Suprapubic skin (tissue), 4 donors: ENCODE measurements at regions not wholly inside any gene's neighbourhood (a gene's known extent, or its start where the extent isn't known, plus 50 kb on each side); places are given as distances from the start of the nearest gene placed in this dataset.

Experiments
- DNase-seq, 2 donors: peaks; one replicate each; pipeline ENCODE4 v3.0.0-alpha.2; 2019; ENCODE audit warnings: low spot score in 2 of 2
- H3K27ac ChIP-seq: fragments of 200-600 bp; sonication (generic); one replicate; pipeline ENCODE4 v1.5.1; 2019
- H3K27me3 ChIP-seq: fragments of 200-600 bp; sonication (generic); one replicate; pipeline ENCODE4 v1.5.1; 2019
- H3K36me3 ChIP-seq: fragments of 200-600 bp; sonication (generic); one replicate; pipeline ENCODE4 v1.5.1; 2019
- H3K4me1 ChIP-seq: fragments of 200-600 bp; sonication (generic); one replicate; pipeline ENCODE4 v1.5.1; 2019
- H3K4me3 ChIP-seq: fragments of 200-600 bp; sonication (generic); one replicate; pipeline ENCODE4 v1.5.1; 2019; ENCODE audit warnings: mild to moderate bottlenecking
- H3K9me3 ChIP-seq: fragments of 200-600 bp; sonication (generic); one replicate; pipeline ENCODE4 v1.5.1; 2019
- EP300 ChIP-seq: sonication (generic); formaldehyde crosslinking; IDR thresholded peaks from one replicate; pipeline ENCODE4 v1.6.1; 2017; ENCODE audit warnings: antibody characterized with exemption
- POLR2A ChIP-seq, 2 donors: fragments of 450-650 bp; IDR thresholded peaks; one replicate each; pipeline ENCODE4 v1.6.1; 2017; ENCODE audit warnings: antibody characterized with exemption in 2 of 2, mild to moderate bottlenecking in 2 of 2, moderate library complexity in 2 of 2
- POLR2AphosphoS5 ChIP-seq, 3 donors: sonication (generic); formaldehyde crosslinking; IDR thresholded peaks; one replicate each; pipeline ENCODE4 v1.6.1; 2017; ENCODE audit warnings: antibody characterized with exemption in 3 of 3
- WGBS: methylation state at CpG from one replicate; pipeline ENCODE4 v1.1.5; 2018; 5-methylcytosine and 5-hydroxymethylcytosine counted together
- TF ChIP-seq, protein P1 (sequence below), 2 donors: fragments of 200-600 bp in 1 of 2; fragments of 450-650 bp in 1 of 2; sonication (generic) in 1 of 2; IDR thresholded peaks; one replicate each; pipeline ENCODE4 v1.5.1; 2016 to 2019; ENCODE audit warnings: antibody characterized with exemption in 2 of 2, mild to moderate bottlenecking in 1 of 2, moderate library complexity in 1 of 2

DNA sequence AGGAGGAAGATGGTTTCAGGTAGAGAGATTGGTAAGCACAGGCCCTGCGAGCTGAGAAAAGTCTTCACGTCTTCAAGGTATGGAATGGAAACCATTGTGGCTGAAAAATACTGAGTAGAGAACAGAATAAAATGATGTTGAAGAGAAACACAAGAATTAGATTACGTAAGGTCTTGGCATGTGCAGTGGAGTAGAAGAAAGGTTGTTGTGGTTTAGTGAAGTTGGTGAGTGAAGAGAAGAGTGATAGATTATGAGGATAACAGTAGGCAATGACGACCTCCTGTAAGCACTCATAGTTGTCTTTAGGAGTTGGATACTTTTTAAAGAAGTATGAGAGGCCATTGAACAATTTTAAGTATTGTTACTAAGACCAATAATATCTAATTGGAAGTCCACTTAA lies 642.6 kb downstream of the PCDH7 start:
- no peak for DNase-seq
- H3K27me3 ChIP-seq, result no peaks in the 10 kb centered on the region
- TF ChIP-seq EP300 (no peak), POLR2A (IDR thresholded peaks at IDR 0.05) (no peak), POLR2AphosphoS5 (IDR thresholded peaks at IDR 0.05) (no peak)
- H3K27ac ChIP-seq, result no peak overlapping the region
- no peaks in the 10 kb centered on the region for H3K9me3 ChIP-seq
- H3K4me3 ChIP-seq, result no peak overlapping the region
- no peaks in the 10 kb centered on the region for H3K4me1 ChIP-seq
- WGBS, result 80% methylated on average over 4 of the region's 4 CpGs
- H3K36me3 ChIP-seq, result no peaks in the 10 kb centered on the region

DNA sequence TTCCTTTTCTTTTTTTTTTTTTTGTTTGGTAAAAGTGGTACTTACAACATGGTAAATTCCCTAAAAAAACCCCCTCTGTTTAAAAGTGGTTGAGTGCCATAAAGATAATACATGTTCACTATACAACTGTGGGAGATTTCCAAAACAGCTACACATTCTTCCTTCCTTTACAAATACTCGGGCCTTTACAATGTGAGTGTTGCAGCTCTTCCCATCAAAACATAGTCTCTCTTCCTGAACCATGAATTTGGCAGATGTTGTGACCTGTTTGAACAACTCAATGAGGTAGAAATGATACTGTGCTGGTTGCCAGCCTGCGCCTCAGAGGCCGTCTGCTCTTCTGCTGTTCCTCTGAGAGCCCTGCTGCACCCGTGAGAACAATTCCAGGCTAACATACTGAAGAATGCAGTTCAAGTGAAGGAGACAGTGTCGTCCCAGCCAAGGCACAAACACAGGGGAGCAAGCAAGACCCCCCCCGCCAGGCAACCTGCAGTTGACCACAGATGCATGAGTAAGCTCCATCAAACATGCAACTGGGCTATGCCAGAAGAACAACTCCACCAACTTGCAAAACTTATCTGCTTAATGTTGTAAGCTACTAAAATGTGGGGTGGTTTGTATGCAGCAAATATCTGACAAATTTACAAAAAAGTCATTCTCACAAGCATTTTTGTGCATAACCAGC lies 645.0 kb downstream of the PCDH7 start:
- WGBS, result 87% methylated on average over 6 of the region's 6 CpGs

DNA sequence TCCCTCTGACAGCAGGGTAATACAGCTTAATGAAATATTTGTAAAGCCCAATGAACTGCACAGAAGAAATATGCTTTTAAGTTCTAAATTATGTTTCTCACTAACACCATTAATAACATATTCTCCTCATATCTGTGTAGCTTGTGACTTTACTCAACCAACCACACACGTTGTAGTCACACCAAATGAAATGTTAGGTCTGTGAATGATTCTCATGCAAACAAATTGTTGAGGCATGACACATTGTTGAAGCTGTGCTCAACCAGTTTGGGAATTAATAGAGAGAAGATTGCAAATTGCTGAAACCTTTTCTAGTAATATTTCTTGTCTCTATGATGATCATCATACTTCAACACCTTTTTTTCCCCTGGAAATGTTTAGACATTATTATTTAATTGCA lies 645.9 kb downstream of the PCDH7 start:
- WGBS, result 50% methylated on average over 1 of the region's 1 CpG
- Histone ChIP-seq H3K27me3 (no peaks in the 10 kb centered on the region), H3K9me3 (no peaks in the 10 kb centered on the region), H3K27ac (no peak overlapping the region), H3K36me3 (no peaks in the 10 kb centered on the region), H3K4me1 (no peaks in the 10 kb centered on the region), H3K4me3 (no peak overlapping the region)
- DNase-seq, result no peak
- TF ChIP-seq EP300, result no peak
- TF ChIP-seq POLR2A (IDR thresholded peaks at IDR 0.05), result no peak
- TF ChIP-seq, protein P1, sequence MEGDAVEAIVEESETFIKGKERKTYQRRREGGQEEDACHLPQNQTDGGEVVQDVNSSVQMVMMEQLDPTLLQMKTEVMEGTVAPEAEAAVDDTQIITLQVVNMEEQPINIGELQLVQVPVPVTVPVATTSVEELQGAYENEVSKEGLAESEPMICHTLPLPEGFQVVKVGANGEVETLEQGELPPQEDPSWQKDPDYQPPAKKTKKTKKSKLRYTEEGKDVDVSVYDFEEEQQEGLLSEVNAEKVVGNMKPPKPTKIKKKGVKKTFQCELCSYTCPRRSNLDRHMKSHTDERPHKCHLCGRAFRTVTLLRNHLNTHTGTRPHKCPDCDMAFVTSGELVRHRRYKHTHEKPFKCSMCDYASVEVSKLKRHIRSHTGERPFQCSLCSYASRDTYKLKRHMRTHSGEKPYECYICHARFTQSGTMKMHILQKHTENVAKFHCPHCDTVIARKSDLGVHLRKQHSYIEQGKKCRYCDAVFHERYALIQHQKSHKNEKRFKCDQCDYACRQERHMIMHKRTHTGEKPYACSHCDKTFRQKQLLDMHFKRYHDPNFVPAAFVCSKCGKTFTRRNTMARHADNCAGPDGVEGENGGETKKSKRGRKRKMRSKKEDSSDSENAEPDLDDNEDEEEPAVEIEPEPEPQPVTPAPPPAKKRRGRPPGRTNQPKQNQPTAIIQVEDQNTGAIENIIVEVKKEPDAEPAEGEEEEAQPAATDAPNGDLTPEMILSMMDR (IDR thresholded peaks at IDR 0.05), result no peak
- TF ChIP-seq POLR2AphosphoS5 (IDR thresholded peaks at IDR 0.05), result no peak

More for the DNA sequence above, 645.0 kb downstream of the PCDH7 start:
- H3K4me3 ChIP-seq, result no peak overlapping the region
- no peaks in the 10 kb centered on the region for H3K9me3 ChIP-seq
- no peak for DNase-seq
- TF ChIP-seq POLR2A (IDR thresholded peaks at IDR 0.05) (no peak), POLR2AphosphoS5 (IDR thresholded peaks at IDR 0.05) (no peak), EP300 (no peak)
- TF ChIP-seq, protein P1 (IDR thresholded peaks at IDR 0.05), result no peak
- H3K4me1 ChIP-seq, result no peaks in the 10 kb centered on the region
- H3K27me3 ChIP-seq, result no peaks in the 10 kb centered on the region
- H3K27ac ChIP-seq, result no peak overlapping the region
- no peaks in the 10 kb centered on the region for H3K36me3 ChIP-seq

DNA sequence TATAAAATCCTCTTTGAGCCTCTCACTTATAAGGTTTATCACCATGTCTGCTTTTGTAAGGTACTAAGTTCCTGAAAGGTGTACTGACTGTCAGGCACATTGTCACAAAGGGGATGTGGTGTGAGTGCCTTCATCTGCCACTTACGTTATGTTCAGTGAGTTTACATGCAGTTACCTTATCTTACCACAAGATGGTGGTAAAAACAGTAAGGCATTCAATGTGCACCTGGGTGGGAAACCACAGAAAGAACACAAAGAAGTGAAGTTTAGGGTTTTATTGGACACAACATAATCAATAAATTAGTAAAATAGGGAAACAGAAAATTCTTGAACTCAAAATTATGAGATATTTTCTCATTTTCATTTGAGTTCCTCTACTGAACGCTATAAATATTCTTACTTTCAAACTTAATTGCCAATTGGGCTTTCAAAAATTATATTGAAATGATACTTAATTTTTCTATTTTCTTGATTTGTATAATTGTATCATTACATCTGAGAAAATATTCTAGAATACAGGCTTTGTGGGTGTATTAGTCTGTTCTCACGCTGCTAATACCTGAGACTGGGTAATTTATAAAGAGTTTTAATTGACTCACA lies 650.8 kb downstream of the PCDH7 start:
- H3K4me3 ChIP-seq, result no peak overlapping the region
- no peak for DNase-seq
- H3K27me3 ChIP-seq, result no peaks in the 10 kb centered on the region
- no peaks in the 10 kb centered on the region for H3K36me3 ChIP-seq
- H3K9me3 ChIP-seq, result no peaks in the 10 kb centered on the region
- TF ChIP-seq, protein P1 (IDR thresholded peaks at IDR 0.05), result peak; percentile 16 to 66
- TF ChIP-seq POLR2A (IDR thresholded peaks at IDR 0.05), result no peak
- H3K27ac ChIP-seq, result no peak overlapping the region
- no peaks in the 10 kb centered on the region for H3K4me1 ChIP-seq
- 64% methylated on average over 3 of the region's 3 CpGs for WGBS

DNA sequence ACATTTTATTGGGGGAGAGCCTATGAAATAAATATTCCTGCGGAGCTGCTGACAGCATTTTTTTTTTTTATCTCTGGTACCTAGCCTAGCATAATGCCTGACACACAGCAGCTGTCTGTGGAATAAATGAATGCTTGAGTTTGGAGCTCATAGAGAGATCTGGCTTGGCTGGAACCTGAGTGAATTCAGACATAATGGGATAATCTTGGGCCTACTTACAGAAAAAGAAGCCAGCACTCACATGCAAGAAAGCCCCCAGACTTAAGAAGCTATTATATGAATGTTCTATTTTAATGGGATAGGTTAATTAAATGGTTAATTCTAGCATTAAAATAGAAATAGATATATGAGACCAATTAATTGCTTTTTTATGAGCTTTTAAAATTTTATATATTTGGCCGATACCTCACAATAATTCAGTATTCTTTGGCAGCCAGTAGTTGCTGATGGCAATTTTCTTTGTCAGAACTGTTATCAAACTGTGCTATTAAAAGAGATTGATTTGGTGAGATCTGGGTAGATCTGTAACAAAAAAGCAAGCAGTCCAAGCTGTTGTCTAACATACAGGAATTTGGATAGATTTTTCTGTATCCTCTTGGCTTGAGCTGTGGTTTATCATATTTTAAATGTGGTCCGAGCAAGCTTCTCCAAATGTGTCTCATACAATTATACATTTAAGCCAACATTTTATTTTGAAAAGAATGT lies 654.2 kb downstream of the PCDH7 start:
- TF ChIP-seq, protein P1 (IDR thresholded peaks at IDR 0.05), result no peak
- TF ChIP-seq EP300 (no peak), POLR2A (IDR thresholded peaks at IDR 0.05) (no peak), POLR2AphosphoS5 (IDR thresholded peaks at IDR 0.05) (no peak)
- Histone ChIP-seq H3K27me3 (no peaks in the 10 kb centered on the region), H3K9me3 (no peaks in the 10 kb centered on the region), H3K36me3 (no peaks in the 10 kb centered on the region), H3K27ac (no peak overlapping the region), H3K4me1 (no peaks in the 10 kb centered on the region), H3K4me3 (no peak overlapping the region)
- 77% methylated on average over 3 of the region's 3 CpGs for WGBS
- no peak for DNase-seq
